HTR-8/SVneo (cell line): ENCODE measurements at regions not wholly inside any gene's neighbourhood (a gene's known extent, or its start where the extent isn't known, plus 50 kb on each side); places are given as distances from the start of the nearest gene placed in this dataset.

Experiments
- DNase-seq: peaks from one replicate; pipeline ENCODE4 v3.0.0; 2011; ENCODE audit warnings: low spot score, mixed read lengths; ENCODE audit not compliant: insufficient read length
- FAIRE-seq: peaks from 2 replicates; lab custom pipeline; 2011; peaks lifted over from hg19 to GRCh38; lab: Jason Lieb, UNC

DNA sequence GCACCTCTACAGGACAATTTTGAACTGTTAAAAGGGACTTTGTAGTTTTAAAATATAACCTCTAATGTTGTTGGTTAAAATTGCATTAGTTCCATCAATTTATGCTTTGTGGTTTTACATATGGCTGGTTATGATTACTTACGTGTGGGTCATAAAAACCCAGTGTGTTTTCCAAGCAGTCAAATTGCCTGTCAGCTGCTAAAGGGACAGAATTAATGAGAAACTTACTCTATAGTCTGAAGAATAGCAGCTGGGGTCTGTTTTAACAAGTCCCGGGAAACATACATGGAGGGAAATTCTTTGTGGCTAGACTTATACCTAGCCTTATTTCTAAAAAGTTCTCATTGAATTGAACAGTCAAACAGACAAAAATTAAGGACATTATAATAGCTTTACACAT lies 820.9 kb upstream of the ADGRL4 start:
- no peak for DNase-seq
- no peak for FAIRE-seq

DNA sequence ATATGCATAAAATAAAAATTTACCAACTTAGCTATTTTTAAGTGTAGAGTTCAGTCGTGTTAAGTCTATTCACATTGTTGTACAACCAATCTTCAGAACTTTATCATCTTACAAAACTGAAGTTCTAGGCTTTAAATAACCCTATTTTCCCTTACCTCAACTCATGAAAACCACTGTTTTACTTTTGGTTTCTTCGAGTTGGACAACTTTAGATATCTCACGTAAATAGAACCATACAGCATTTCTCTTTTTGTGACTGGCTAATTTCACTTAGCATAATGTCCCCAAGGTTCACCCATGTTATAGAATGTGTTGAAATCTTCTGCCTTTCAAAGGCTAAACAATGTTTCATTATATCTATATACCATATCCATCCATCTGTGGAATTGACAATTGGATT lies 819.0 kb upstream of the ADGRL4 start:
- DNase-seq: no peak
- FAIRE-seq: no peak

DNA sequence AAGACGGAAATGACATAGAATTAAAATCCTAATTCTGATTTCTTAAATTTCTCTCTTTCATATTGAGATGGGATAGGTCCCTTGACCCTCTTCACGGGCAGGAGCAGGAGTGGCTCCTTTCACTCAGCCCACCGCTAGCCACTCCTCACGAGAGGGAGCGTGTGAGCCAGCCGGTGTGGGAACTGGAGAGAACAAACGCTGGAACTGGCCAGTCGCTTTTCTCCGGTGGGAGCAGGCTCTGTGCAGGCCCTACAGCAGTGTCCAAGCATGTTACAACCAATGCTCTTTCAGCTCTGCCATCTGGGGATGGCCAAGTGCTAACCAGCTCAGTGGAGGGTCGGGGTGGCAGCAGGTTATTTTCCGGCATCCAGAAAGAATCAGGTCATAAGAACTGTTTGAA lies 815.5 kb upstream of the ADGRL4 start:
- DNase-seq (no peak), FAIRE-seq (no peak)

DNA sequence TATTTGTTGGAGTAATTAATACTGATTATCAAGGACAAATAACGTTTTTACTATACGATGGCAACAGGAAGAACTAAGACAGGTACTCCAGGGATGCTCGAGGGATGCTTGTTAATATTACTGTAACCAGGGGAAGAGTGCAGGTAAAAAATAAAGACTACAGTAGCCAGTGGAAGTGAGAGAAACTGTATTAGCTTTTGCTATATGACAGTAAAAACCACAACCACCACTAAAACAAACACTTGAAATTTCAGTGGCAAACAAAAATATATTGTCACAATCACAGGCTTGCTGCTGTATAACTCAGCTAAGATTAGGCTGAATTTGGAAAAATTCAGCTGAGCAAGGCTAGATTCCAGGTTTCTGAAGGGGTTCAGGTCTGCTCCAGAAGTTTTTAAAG lies 812.6 kb upstream of the ADGRL4 start:
- DNase-seq (no peak), FAIRE-seq (no peak)

DNA sequence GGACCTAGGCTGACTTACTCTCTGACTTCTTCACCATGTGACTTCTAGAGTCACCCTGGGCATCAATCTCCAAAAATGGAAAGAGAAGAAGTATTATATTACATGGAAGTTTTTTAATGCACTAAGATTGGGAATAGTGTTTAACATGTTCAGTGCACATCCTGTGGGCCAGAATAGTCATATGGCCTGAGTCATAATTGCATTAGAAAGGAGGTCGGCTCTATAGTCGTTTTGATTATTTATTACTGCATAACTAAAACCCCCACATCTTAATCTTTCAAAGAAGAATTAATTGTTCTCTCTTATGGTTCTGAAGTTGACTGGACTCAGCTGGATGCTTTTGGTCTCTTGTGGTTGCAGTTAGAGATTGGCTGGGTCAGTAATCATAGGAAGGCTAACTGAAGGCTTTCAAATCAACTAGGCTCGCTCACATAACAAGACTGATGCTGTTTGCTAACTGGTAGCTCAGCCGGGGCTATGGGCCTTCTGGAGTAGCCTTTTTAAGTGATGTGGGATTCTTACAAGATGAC lies 810.6 kb upstream of the ADGRL4 start:
- no peak for DNase-seq
- FAIRE-seq: no peak

DNA sequence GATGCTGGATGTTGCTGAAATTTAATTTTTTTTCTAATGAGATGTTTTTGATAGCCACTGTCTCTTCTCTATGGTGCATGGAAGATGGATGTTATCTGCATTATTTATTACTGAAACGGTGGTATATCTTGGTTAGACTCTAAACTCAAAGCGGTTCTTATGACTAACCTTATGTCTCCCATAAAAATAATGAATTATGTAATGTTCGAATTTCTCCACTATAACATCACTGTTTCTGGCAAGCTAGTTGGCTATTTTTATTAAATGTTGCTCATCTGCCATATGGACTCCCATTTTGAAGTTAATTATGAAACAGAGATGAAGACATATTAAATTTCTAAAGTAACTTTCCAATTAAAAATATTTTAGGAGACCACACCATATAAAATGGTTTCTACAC lies 808.6 kb upstream of the ADGRL4 start:
- DNase-seq: no peak
- FAIRE-seq: no peak

DNA sequence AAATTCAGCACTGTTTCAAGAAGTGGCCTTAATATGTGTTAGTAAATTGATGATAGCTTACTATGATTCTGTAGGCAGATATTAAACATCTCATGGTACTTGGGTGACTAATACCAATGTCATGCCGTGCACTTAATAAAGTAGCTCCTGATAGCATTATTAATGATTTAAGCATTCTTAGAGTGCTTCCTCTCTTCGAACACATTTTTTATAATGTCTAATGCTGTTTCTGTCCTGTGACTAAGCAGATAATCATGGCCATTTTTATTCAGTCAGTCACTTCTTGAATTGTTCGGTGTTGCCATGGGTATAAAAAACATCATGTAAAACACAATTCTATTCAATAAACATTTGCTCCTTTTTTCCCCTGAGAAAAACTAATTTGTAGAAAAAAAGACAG lies 804.6 kb upstream of the ADGRL4 start:
- DNase-seq: peak; percentile 0
- FAIRE-seq: no peak

DNA sequence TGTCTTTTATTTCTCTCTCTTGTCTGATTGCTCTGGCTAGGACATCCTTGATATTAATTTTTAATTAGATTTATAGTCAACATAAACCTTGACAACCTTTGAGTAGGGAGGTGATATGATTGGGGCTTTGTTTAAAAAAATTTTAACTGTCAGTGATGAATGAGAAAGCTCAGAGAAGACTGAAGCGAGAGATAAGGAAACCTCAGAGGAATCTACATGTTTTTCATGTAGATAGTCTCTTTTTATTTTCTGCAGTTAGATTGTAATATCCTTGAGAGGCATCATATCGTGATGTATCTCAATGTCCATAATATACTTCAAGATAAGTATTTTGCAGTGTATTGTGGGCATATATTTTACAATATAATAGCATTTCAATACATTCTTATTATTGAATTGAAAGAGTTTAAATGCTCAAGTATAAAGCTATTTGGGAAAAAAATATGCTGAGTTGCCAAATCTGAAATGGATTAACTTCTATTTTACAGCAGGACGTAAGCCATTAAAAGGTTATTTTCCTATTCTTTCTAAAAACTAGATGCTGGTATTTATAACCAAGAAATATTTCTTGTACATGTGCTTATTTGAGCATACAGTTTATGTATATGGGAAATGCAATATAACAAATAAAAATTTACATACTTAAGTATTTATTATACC lies 802.4 kb upstream of the ADGRL4 start:
- no peak for DNase-seq
- FAIRE-seq: no peak

DNA sequence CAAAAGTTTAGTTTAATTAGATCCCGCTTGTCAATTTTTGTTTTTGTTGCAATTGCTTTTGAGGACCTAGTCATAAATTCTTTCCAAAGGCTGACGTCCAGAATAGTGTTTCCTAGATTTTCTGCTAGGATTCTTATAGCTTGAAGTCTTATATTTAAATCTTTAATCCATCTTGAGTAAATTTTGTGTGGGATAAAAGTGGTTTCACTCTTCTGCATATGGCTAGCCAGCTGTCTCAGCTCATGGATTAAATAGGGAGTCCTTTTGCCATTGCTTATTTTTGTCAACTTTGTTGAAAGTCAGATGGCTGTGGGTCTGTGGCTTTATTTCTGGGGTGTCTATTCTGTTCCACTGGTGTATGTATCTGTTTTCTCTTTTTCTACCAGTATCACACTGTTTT lies 801.3 kb upstream of the ADGRL4 start:
- FAIRE-seq (no peak), DNase-seq (no peak)

DNA sequence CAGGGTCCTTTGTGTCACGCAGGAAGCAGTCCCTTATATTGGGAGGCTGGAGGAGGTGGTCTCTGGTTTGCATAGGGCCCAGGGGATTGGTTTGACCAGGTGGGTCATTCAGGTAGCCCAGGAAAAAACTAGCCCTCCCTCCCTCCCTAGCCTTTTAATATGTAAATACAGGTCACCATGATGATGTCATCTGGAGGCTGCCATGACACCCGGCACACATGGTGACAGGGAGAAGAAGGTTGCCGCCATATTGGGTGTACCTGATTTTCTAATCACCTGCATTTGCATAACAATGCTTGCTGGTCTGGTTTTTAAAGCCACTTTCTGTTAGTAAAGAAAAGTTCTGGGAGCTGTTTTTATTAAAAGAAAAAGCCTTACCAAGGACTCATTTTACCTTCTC lies 791.0 kb upstream of the ADGRL4 start:
- DNase-seq: no peak
- FAIRE-seq: no peak

DNA sequence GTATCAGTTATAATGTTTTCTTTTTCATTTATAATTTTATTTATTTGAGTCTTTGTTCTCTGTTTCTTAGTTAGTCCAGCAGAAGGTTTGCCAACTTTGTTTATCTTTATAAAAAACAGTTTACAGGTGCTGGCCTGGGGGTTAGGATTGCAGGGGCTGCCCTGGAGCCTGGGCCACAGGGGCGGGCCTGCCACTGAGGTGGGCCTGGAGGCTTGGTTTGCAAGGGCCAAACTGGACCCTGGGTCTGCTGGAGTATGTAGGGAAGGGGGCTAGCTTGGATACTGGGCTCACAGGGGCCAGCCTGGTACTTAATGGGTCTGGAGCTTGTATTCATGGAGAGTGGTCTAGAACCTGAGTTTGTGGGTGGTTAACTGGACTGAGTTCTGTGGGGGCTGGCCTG lies 789.9 kb upstream of the ADGRL4 start:
- FAIRE-seq (no peak), DNase-seq (no peak)

DNA sequence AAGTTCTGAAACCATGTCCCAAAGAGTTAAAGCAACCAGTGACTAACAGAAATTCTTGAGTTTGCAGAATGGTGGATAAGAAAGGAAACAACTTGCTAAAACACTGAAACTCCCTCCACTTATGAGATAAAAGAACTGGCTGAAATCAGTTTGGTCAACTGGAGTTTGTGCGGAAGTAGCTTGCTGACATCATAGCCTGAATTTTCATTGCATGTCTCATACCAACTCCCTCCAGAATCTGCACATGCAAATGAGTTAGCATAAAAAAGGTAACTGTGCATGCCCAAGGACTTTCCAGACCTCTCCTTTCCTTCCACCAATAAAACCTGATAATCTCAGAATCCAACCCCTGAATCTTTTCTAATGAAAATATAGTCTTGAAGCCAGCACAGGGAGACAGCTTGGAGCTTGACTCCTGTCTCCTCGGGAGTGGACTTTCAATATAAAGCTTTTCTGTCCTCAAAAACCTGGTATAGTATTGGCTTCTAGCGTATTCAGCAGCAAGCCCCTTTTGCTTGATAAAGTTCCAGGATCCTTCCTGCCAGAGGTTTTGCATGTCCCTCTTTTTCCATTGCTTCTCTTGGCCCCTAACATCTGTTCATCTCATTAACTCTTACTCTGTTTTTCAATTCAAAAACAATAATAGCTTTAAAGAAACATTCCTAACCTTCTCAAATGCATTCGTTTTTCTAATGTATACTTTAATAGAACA lies 785.8 kb upstream of the ADGRL4 start:
- DNase-seq (no peak), FAIRE-seq (no peak)

DNA sequence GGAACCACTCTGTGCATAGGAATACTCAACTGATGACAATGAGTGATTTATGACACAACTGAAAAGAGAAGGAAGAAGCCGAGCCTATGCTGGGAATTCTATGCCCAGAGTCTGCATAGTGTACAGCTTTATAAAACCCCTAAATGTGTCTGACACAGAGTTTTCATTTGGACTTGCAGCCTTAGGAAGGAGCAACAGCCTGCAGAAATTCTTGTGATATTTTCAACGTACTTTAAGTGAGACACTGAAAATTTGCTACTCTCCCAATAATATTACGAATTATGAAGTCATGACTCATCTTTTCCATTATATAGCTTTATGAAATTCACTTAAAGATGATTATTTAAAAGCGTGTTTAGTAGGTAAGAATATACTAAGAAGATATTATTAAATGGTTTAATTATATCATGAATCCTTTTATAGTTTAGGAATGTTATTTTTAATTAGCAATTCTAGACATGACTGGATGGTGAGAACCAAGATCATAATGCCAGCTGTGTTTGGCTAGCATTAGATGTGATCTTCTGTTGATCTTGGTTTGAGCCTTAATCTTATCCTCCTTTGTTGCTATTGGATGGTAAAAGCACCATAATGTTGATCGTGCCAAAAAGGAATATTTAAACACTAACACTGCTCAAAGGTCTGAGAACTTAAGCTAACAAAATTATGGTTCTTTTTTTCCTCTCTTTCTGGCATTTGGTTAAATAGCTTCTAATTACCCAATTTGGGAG lies 785.1 kb upstream of the ADGRL4 start:
- FAIRE-seq: no peak

DNA sequence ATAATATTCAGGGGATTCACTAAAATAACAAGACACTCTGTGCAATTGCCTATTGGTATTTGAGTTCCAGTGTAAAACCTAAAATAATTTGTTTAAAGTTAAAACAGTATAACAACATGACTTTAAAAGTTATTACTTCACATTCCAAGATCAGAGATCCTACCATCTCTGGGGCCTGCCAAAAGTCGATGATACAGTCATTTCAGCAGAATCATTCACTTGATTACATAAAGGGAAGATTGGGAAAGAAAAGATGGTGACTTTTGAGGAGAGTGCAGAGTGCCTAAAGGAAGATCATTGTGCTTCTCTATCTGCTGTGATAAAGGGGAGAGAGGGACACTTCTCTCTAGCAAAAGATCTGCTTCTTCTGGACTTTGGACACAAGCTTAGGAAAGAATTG lies 784.4 kb upstream of the ADGRL4 start:
- no peak for FAIRE-seq

More for the DNA sequence above, 785.1 kb upstream of the ADGRL4 start:
- no peak for DNase-seq

DNA sequence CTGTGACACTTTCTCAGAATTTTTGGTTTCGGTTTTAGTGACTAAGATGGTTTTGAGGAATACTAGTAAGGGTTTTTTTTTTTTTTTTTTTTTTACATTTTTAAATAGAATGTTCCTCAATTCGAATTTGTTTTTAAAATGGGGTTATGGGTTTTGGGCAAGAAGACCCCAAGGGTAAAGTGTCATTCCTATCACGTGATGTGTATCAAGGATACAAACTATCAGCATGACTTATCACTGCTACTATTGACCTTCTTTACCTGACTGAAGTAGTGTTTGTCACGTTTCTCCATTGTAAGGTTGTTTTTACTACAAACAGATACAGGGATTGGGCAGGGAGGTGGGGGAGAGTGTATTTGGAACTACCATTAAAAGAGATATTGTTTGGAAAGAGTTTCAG lies 781.1 kb upstream of the ADGRL4 start:
- no peak for DNase-seq
- no peak for FAIRE-seq

More for the DNA sequence above, 784.4 kb upstream of the ADGRL4 start:
- no peak for DNase-seq

DNA sequence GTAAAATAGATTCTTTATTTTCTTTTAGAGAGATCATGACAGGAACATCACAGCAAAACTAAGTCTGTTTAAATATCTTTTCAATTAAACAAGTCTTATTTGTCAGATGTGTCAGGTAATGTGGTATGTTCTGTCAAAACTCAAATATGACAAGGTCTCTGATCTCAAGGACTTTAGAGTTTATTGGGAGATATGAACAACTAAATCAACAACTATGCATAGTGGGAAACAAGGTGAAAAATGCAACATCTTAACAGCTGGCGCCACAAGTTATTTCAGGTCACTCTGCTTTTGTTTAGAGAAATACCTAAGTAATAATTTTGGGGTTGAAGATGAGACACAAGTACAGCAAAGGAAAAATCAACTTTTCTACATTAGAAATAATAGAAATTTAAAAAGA lies 779.4 kb upstream of the ADGRL4 start:
- DNase-seq: no peak
- FAIRE-seq: no peak

DNA sequence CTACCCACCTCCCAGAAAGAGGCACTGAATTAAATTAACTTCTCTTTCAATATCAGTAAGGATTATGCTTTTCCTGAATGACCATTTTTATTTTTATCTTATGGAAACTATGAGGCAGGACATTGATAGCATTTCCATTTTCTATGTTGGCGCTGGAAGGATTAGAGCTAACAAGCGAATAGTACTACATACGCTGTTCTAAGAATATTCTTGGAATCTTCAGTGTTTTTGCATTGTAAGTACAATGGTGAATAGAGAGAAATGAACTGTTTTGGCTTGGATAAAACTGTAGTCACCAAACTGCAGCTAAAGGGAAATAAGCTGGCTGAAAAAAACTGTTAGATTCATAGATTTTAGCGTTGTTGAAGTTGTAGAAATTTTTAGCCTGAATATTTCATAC lies 779.0 kb upstream of the ADGRL4 start:
- FAIRE-seq (no peak), DNase-seq (no peak)

DNA sequence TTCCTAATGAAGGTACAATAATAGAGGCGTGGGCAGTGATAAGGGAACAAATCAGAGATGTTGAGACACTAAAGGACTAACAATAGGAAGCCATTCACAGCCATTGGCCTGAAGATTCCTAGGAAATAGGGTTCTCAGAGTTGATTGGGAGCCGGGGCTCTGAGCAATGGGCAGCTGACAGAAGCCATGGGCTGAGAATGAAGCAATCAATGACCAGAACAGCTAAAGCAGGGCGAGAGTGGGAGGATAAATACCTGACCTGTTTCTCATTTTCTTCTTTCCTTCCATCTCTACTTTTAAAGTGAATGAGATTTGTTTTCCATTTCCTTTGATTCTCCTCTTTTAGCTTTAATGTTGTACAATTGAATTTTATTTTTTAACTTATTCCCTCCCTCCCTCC lies 774.7 kb upstream of the ADGRL4 start:
- no peak for DNase-seq
- FAIRE-seq: no peak

DNA sequence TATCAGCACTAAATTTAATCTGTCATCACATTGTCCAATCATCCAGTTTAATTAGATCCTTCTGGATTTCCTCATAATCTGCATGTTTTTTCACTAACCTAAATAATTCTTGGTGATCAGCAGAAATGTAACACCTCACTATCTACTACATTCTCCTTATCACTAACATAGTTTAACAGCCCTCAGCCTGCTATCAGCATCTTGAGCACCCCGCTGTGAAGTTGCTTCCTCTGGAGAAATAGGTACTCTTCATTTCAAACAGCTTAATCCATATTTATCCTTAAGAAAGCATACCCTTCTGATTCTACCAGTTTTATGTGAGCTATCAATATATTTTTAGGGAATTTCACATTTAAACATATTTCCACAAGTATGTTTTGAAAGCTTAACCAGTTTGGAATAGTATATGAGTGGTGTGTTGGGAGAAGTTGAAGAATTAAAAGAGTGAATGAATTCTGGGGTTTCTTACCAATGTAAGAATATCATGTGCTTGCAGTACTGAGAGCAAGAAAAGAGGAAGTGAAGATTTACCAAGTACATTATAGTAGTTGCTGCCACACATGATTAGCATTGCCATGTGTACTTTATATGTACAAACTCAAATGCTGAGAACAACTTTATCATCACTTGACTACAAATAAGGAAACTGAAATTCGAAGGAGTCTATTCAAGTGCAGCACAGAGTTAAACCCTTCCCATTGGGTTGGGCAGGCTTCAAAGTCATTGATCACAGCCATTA lies 771.1 kb upstream of the ADGRL4 start:
- FAIRE-seq (no peak), DNase-seq (no peak)

DNA sequence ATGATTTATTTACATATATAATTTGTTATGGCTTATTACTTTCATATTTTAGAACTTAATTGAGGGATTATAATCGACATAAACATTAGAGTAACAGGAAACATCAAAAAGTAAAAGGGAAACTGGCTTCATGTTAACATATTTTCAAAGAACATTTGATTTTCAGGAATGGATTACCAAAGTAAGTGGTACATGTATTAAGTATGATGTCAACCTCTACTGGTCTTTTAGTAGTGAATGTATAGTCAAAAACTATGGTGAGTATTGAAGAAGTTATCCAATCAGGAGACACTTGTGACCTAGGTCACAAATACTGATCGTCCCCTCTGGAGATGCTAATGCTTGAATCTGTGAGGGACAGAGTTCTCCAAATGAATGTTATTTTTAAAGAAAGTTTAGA lies 768.9 kb upstream of the ADGRL4 start:
- DNase-seq (no peak), FAIRE-seq (no peak)

DNA sequence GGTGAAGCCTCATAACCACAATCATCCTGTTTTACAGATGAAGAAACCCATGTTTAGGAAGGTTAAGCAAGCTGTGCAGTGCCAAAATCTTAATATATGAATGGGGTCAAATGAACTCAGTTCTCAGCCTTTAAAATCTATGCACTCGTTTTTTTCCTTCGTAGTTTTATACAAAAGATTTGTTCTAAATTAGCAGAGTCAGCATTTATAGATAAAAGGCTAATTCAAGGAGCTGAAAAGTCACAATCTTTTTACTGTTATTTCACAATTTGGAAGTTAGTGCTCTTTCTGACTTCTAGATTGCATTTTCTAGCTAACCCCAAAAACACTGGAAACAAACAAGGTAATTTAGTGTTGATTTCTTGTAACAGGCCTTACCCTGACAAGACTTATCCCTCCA lies 766.9 kb upstream of the ADGRL4 start:
- no peak for FAIRE-seq
- DNase-seq: no peak
